ENCODE measurements at regions not wholly inside any gene's neighbourhood (a gene's known extent, or its start where the extent isn't known, plus 50 kb on each side); places are given as distances from the start of the nearest gene placed in this dataset.

- TF ChIP-seq CTCF (IDR thresholded peaks at IDR 0.05): no peak
- TF ChIP-seq POLR2A (IDR thresholded peaks at IDR 0.05): no peak
Measured at GRCh38 chr2:236824836-236825235, 255.2 kb downstream of the ACKR3 start.
